ENCODE measurements at regions not wholly inside any gene's neighbourhood (a gene's known extent, or its start where the extent isn't known, plus 50 kb on each side); places are given as distances from the start of the nearest gene placed in this dataset.
"Not testable (repeated sequence)": the region's sequence is repeated elsewhere in the genome, so short reads cannot be mapped to it uniquely, and the experiment has no call there.

DNA sequence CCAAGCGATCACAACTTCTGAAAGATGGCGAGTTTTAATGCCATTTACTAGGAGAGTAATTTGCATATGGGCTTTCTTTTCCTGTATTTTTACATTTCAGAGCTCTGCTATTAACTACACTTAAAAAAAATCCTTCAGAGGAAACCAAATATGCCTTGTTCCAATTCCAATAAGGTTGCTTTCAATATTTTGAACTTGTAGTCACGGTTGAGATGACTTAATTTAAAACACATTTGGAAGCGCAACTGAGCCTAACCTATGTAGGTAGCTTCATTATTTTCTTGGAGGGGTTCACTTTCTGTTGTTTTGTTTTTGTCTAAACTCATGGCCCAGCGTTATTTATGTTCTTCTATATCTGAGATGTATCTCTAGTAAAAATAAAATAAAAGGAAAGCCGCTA is 93.4 kb downstream of the BLID start:
- no peak for DNase-seq (ENCODE audit: low spot score)

DNA sequence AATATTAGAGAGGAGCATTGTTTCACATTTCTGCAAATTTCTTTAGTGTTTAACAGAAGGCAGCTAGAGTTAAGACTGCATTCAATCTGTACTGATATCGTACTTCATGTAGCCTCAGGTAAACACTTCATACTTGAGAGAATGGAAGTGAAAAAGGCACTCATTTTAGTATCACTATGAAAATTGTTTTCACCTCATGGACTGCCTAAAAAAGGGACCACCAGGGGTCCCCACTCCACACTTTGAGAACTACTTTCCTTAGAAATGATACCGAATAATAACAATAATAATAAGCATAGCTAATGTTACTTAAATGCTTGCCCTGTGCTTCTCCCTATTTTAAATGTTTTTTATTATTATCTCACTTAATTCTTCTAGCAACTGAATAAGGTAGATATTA is 95.1 kb downstream of the BLID start:
- no peak for DNase-seq (ENCODE audit: low spot score)

DNA sequence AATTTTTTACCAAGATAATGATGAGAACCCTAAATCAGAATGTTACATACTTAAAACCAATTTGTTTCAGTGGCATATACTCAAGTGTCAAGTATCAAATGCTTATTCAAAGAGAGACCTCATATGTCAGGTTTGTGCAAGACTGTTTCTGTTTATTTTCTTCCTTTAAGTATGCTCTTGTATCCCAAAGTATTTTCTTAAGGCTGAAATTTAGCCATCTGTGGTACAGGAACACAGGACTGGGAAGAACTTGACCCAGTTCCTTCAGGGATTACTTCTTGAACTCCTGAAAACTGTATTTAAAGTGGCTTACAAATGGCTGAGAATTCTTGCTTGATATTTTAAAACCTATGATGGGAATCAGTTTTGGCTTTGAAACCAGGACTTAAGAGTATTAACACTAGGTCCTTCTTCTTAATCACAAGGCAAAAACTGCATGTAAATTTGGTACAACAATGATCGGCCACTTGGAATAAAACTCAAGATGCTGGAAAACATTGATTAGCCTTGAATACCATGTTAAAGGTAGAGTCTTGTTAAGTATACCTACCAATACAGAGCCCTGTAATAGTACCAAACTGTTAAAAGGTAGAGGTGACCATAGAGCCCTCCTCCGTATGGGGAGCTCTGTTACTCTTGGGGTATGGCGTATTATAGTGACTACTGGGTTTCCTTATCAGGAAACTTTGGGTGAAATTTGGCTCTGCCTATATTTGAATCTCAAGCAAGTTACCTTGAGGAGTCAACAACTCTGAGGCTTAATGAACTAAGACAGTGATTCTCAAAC is 95.9 kb downstream of the BLID start:
- no peak for DNase-seq (ENCODE audit: low spot score)

DNA sequence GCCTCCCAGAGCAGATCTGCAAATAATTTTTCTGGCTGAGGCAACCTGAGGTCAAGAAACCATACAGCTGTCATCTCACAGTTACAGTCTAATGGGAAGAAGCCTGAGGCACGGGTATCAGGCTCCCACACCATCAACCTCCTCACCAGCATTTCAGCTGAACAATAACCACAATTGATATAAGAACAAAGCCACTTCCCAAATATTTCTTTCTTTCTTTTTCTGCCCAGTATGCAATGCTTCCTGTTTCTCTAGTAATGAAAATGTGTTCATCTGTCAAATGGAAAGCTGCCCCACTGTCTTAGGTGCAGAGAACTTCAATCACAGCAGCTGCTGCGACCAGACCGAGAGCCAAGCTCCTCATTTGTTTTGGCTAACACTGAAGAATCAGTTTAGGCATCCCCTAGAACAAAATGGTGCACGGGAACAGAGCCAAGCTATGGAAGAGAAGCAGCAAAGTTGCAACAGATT is 108.4 kb downstream of the BLID start:
- DNase-seq (ENCODE audit: low spot score) = no peak

DNA sequence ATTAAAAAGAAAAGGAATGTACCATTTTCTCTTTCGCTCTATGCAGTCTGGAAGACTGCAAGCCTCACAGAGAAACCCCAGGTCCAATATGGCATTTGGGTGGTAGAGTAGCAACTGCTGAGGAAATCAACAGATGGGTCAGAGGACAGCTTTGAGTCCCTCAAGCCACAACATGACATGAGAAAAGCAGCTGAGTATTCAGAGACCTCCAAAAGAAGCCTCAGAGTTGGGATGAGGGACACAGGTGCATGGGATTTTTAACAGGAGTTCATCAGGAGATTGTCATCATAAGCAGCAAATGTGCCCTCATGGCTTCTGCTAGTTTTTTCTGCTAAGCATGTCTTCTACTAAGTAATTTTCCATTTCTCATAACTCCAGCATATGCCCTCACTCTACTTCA is 111.6 kb downstream of the BLID start:
- no peak for DNase-seq (ENCODE audit: low spot score)

DNA sequence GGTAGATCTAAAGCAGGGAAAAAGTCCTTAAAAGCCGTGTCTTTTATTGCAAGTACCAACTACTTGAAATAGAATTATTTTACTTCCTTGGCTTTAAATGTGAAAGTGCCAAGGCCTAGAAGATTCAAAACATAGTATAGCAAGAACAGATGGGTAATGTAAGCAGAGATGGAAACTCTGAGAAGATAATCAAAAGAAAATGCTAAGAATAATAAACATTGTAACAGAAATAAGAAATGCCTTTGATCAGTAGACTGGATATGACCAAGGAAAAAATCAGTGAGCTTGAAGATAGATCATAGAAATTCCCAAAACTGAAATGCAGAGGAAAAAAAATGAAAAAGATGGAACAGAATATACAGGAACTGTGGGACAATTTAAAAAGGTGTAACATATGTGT is 113.1 kb downstream of the BLID start:
- DNase-seq (ENCODE audit: low spot score) = no peak

DNA sequence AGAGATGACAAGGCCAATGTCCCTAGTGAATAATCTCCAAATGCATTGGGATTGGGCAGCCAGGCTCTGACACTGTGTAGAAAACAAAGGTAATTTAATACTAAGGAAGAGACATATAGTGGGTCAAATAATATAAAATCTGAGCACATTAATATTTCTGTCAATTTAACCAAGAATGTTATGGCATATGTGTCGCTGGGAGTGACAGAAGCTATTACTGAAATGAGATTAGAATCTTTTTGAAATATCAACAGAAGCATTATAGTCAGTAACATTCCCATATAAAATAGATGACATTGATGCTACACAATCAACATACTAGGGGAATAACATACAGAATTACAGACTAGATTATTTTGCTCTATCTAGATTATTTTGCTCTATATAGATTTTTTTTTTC is 114.0 kb downstream of the BLID start:
- no peak for DNase-seq (ENCODE audit: low spot score)

DNA sequence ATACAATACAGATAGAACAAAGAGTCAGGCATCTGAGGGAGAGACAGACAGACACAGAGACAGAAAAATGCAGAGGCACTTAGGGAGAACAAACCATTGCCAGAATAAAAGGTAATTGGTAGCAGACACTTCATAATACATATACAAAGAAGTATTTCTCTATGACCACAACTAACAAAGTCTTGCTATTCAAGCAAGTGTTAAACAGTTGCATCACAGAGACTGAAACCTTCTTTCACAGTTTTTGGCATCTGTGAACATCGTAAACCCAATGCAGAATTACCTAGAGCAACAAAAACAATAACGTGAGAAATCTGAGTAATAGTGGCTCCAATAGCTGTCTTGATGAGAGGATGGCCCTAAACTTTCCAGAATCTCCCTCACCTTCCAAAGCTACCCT is 116.4 kb downstream of the BLID start:
- DNase-seq (ENCODE audit: low spot score) = no peak

DNA sequence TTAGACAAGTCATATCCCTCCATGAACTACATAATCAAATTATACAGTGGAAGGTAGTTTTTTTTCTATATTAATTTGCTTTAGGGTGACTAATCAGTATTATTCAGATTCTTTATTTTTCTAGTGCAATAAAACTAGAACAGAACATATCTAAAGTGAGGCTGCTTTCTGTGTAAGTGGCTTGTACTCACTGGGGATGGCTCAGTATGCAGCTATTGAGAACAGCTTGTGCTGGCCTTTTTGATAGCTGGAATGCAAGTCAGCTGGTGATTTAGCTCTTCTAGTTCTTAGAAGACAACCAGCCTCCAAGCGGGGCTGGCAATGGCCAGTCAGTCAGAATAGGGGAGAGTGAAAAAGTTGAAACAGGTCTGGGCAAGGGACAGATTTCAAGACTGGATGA is 119.4 kb downstream of the BLID start:
- DNase-seq (ENCODE audit: low spot score) = no peak

DNA sequence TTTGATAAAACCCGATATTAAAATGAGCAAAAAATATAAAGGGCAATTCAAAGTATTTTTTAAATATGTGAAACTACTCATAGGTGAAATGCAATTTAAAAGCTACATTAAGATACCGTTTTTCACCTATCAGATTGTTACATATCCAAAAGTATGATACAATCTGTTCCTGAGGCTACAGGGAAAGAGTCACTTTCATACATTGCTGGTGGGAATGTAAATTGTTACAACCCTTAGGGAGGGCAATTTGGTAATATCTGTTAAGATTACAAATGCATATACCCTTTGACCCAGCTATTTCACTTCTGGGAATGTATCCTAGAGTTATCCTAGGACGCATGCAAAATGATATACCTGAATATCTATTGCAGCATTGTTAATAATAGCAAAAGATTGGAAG is 132.1 kb downstream of the BLID start:
- no peak for DNase-seq (ENCODE audit: low spot score)

DNA sequence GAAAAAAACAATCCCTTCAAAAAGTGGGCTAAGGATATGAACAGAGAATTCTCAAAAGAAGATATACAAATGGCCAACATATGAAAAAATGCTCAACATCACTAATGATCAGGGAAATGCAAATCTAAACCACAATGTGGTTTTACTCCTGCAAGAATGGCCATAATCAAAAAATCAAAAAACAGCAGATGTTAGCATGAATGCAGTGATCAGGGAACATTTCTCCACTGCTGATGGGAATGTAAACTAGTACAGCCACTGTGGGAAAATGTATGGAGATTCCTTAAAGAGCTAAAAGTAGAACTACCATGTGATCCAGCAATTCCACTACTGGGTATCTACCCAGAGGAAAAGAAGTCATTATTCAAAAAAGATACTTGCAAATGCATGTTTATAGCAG is 138.1 kb downstream of the BLID start:
- DNase-seq (ENCODE audit: low spot score) = not testable (repeated sequence)

DNA sequence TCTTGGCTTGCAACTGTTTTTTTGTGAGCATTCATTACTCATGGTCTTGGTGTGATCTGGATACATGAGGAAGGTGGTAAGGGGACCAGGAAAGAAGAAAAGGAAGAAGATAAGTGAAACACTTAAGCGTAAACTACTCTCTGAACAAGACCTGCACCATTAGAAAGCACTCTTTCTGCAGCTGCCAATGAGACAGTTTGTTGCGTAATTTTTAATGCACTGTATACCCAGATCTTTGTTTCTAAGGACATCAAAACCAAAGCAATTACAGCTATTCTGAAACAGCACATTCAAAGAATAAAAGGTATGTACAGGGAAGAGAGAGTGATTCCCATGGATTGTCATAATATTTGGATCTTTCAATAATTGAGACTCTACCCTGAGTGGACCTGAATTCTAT is 147.4 kb downstream of the BLID start:
- DNase-seq (ENCODE audit: low spot score) = no peak

DNA sequence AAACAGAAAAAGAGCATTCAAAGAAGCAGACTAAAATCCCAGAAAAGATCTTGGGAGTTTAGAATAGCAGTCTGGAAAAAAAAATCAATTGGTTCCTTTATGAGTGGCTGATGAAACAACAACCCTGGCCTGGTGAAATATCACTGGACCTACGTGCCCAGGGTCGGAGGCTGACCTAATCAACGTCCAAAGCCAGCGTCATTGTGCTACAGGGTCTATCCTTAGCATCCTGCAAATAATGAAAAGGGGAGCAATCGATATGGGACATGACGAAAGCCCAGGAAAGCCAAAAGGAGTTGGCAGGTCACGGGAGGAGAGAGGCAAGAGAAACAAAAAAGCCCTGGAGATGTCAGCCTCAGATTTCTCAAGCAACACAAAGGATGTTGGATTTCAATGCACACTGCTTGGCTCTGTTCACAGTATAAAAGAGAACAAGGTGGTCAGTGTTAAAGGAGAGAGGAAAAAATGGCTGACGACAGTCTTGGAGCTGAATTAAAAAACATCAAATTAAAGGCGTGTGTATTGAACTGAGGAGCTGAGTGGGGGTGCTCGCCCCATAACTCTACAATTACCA is 148.8 kb downstream of the BLID start:
- no peak for DNase-seq (ENCODE audit: low spot score)

DNA sequence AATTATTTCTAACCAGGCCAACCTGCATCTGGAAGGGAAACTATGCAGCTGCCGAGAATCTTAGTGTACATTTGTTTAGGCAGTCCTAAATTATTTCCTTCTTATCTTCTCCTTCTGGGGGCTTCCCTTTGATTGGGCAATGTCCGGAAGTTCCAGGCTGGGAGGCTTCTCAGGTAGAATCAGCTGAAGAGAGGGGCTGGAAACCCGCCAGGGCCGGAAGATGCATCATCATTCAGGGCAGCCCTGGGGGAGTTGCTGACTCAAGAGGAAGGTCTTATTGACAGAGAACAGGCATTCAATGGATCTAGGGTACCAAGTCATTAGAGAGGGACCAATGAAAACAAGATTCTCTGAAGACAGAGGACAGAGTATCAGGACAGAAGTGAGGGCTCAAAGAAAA is 150.7 kb downstream of the BLID start:
- peak; percentile 73 for DNase-seq (ENCODE audit: low spot score)

DNA sequence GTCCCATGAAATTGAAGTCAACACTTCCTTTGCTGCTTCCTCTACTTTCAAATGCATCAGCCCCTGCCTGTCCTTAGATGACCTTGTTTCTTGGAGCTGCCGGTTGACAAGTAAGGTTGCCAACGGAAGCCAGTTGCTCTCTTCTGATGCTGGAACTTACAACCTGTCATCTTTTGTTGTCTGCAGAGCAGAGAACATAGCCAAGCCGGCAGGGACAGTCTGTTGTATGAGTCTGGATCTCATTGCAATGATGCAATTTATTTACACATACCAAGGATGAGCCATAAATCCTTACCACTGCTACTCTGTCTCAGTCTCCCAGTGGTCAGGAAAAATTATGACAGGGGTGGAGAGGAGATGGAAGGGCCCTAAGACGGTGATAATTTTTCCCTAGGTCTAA is 151.4 kb downstream of the BLID start:
- DNase-seq (ENCODE audit: low spot score) = peak; percentile 46

DNA sequence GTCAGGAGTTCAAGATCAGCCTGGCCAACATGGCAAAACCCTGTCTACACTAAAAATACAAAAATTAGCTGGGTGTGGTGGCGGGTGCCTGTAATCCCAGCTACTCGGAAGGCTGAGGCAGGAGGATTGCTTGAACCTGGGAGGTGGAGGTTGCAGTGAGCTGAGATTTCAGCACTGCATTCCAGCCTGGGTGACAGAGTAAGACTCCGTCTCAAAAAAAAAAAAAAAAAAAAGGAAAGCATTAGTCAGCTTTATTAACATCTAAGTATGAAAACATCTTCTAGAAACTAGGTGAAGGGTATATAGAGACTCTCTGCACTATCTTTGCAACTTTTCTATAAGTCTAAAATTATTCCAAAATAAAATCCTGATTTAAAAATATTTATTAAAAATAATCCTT is 152.2 kb downstream of the BLID start:
- not testable (repeated sequence) for DNase-seq (ENCODE audit: low spot score)

DNA sequence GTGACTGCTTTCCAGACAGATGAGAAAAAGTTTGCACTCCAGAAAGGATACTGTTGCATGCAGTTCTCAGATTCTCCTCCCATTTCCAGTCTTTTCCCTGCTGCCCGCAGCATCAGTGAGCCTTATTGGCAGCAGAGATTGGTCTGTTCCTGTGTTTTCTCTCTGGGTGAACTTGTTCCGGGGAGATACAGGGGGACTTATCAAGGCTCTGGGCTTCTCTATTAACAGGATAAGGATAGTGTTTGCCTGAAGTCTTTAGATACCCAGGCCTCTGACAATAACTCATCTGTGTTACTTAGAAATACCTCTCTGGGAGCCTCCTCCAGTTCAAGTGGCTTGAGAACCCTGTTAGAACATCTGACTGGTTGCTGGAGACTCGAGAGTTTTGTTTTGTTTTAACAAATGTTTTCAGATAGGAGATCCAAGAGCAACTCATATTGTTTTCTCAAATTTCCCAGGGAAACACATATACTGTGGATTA is 154.7 kb downstream of the BLID start:
- DNase-seq (ENCODE audit: low spot score) = no peak

DNA sequence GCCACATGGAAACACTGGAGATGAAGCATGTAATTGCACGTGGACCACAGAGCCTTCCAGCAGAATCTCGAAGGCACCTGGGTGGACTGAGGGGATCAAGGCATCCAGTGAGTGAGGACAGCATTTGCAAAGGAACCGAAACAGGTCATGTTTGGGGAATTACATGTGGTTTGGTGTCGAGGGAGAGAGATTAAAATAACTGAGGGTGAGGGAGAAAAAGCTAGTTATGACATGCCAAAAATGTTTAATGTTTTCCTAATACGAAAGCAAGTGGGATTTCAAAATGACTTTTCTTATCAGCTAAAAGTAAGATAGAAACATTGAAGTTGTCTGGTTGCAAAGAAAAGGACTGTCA is 157.1 kb downstream of the BLID start:
- no peak for DNase-seq (ENCODE audit: low spot score)

DNA sequence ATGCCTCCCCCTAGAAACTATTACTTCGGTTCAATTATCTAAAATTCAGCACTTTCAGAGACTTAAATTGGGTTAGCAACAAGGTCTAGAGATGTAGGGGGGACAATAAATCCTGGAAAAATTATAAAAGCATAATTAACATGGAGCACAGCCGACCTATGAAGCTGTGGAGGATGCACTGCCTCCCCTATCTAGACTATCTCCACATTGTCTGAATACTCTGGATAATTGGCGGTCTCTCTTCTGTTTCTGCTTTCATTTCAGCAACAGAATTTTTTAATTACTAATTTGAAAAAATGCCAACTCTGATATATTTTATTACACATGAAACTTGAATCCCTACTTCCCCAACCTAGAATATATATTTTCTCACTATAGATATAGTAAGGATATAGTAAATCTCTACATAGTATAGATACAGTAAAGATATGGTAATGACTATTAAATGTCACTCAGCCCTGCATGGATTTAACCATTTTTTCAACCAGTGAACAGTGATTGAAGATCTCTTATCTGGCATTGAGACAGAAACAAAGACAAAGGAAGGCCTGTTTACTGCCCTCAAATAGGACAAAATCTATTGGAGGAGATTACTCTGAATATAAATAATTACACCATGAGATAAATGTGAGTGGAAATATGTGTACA is 157.6 kb downstream of the BLID start:
- no peak for DNase-seq (ENCODE audit: low spot score)

DNA sequence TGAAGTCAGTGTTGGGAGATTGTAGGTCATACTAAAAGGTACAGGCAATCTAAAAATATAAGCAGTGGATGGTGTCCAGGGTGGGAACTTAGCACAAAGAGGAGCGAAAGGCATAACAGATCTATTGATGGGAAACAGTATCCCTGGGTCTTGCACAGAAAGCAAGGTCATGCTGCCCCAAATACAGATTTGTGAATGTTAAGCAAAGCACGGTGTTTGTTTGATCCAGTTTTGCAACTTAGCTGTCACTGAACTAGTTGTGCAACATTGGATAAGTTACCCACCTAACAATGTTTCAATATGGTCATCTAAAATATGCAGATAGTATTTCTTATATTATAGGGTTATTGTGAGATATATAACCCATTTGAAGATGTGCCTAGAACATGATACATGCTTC is 162.9 kb downstream of the BLID start:
- DNase-seq (ENCODE audit: low spot score) = no peak

DNA sequence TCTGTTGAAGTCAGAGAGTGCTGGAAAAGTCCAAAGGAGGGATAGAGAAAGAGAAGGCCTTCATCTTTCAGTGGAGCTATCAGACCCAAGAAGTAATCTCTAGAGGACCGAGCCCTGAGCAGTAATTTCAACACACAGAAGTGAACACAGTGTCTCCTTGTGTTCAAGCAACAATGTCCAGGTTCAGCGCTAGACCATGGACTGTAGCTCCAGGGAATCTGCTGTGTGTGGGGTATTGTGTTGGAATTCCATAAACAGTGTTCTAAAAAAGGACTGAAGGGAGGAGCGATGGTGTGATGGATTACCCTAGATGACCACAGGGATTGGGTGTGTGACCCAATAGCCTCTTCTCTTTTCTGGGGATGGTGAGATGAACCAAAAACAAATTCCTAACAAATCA is 165.9 kb downstream of the BLID start:
- no peak for DNase-seq (ENCODE audit: low spot score)

DNA sequence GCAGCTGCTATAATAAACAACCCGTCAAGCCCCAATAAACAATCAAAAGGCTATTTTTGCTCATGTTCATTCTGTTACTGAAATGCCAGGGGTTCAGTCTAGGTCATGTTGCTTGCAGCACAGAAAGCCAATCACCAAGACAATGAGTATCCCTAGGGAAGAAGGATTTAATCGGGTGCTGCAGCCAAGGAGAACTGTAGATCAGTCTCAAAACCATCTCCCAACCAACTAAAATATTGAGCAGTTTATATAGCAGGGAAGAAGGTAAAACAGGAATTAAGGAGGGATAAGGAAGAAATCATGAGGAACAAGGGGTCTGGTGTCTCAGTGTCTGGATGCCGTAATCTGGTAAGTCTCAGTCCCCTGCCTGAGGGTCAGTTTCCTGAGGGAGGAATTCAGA is 169.5 kb downstream of the BLID start:
- no peak for DNase-seq (ENCODE audit: low spot score)

DNA sequence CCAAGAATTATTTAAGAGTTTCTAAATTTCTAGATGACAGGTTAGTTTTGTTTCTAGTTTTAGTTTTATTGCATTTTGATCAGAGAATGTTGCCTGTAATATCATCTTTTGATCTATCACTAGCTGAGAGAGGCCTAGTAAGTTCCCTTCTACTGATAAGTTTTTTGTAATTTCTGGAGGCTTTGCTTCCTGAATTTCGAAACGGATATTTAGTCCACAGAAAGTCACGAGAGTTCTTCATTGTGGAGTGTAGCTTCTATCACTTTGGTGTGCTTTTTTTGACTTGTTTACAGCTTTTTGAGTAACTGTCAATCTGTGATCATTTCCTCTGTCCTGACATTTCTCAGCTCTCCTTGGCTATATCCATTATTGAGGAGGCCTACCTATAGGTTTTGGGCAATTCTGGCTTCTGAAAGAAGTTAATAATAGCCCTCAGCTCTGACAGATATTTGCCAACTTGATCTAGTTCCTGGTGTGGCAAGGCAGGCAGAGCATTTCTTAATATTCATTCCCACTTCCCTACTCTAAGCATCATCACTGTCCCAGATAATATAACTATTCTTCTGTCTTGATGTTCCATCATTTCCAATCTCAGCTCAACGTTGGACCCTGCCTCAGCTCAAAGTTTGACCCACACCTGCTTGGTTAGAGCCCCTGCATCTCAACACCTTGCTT is 171.3 kb downstream of the BLID start:
- no peak for DNase-seq (ENCODE audit: low spot score)
